ENCODE measurements at regions not wholly inside any gene's neighbourhood (a gene's known extent, or its start where the extent isn't known, plus 50 kb on each side); places are given as distances from the start of the nearest gene placed in this dataset.

DNA sequence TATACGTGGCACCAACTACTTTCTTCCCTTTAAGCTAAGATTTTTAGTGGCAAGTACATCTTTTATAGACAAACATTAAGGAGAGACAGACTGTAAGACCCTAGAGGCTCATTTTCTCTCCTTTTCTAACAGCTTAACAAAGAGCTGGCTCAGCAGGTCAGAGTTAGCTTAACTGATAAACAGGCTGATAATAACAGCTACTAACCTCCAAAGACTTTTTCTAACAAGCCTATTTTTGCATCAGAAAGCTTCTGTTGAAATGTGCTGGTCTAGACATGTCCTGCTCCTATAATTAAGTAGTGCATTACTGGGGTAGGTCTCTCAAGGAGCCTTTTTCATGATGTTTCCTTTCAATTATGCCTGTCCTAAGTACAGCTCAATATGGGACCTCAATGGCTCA, 238.2 kb upstream of the FAM3C start:
- H3K9me3 ChIP-seq (ENCODE audit: control insufficient read depth, low read depth, low read length), result no peaks in the 10 kb centered on the region
- no peaks in the 10 kb centered on the region for H3K9me1 ChIP-seq (ENCODE audit: control insufficient read depth, extremely low read depth, insufficient read depth, low read length)
- no peak overlapping the region for H3K4me2 ChIP-seq (ENCODE audit: control insufficient read depth, extremely low read depth, insufficient read depth, low read depth, low read length)
- H3K79me2 ChIP-seq (ENCODE audit: control insufficient read depth, insufficient read depth, low read length), result no peaks in the 10 kb centered on the region
- H3K27me3 ChIP-seq (ENCODE audit: control insufficient read depth, extremely low read depth, insufficient read depth, low read length), result no peaks in the 10 kb centered on the region
- no peak for TF ChIP-seq CTCF (optimal IDR thresholded peaks at IDR 0.05 in 1 of 3, IDR thresholded peaks at IDR 0.05 in 1 of 3, conservative IDR thresholded peaks at IDR 0.05 in 1 of 3; ENCODE audit: extremely low read depth in 1 of 3, insufficient read depth in 2 of 3, low read length in 3 of 3)
- TF ChIP-seq EZH2 (IDR thresholded peaks at IDR 0.05; ENCODE audit: low read length), result no peak
- peak overlapping the region; percentile 47 for H2AFZ ChIP-seq (ENCODE audit: control insufficient read depth, low read length)
- H3K27ac ChIP-seq (ENCODE audit: control insufficient read depth, insufficient read depth, low read length), result no peak overlapping the region
- no peaks in the 10 kb centered on the region for H4K20me1 ChIP-seq (ENCODE audit: control insufficient read depth, extremely low read depth, insufficient read depth, low read length)
- H3K4me3 ChIP-seq (ENCODE audit: control insufficient read depth in 2 of 3, extremely low read depth in 1 of 3, insufficient read depth in 2 of 3, low read depth in 1 of 3, low read length in 3 of 3), result no peak overlapping the region
- dilution Hi-C loops (cut with MboI; ENCODE audit: extremely low pct_ligation_motif_present, low sequenced_read_pairs), result no loop called here
- peak; percentile 74 for FAIRE-seq
- H3K4me1 ChIP-seq (ENCODE audit: control insufficient read depth, extremely low read depth, insufficient read depth, low read length), result no peaks in the 10 kb centered on the region
- DNase-seq (ENCODE audit: low read depth, low spot score), result no peak
- no peaks in the 10 kb centered on the region for H3K36me3 ChIP-seq (ENCODE audit: control insufficient read depth in 2 of 2, extremely low read depth in 1 of 2, insufficient read depth in 2 of 2, low read length in 2 of 2)
- H3K9ac ChIP-seq (ENCODE audit: control insufficient read depth, extremely low read depth, insufficient read depth, low read length), result no peak overlapping the region

DNA sequence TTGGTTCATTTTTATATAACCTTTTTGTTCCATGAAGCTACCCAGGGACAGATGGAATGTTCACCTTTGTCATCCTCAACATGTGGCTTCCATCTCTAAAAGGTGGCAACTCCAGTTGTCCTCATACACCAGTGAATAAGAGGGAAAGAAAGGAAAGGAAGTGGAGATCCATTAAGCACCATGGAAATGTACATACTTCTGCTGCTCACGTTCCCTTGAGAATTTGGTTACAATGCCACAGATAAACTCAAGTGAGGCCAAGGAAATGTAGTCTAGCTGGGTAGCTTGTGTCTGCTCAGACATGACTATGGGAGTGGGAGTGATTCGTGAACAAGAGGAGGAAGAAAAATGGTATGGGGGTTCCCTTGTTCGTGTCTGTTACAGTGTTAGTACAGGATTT, 237.1 kb upstream of the FAM3C start:
- DNase-seq (ENCODE audit: low read depth, low spot score) (no peak), FAIRE-seq (no peak)
- Histone ChIP-seq H2AFZ (ENCODE audit: control insufficient read depth, low read length) (no peak overlapping the region), H4K20me1 (ENCODE audit: control insufficient read depth, extremely low read depth, insufficient read depth, low read length) (no peaks in the 10 kb centered on the region), H3K4me2 (ENCODE audit: control insufficient read depth, extremely low read depth, insufficient read depth, low read depth, low read length) (no peak overlapping the region), H3K79me2 (ENCODE audit: control insufficient read depth, insufficient read depth, low read length) (no peaks in the 10 kb centered on the region), H3K4me3 (ENCODE audit: control insufficient read depth in 2 of 3, extremely low read depth in 1 of 3, insufficient read depth in 2 of 3, low read depth in 1 of 3, low read length in 3 of 3) (no peak overlapping the region), H3K4me1 (ENCODE audit: control insufficient read depth, extremely low read depth, insufficient read depth, low read length) (no peaks in the 10 kb centered on the region), H3K27ac (ENCODE audit: control insufficient read depth, insufficient read depth, low read length) (no peak overlapping the region), H3K9me3 (ENCODE audit: control insufficient read depth, low read depth, low read length) (no peaks in the 10 kb centered on the region), H3K9me1 (ENCODE audit: control insufficient read depth, extremely low read depth, insufficient read depth, low read length) (no peaks in the 10 kb centered on the region), H3K27me3 (ENCODE audit: control insufficient read depth, extremely low read depth, insufficient read depth, low read length) (no peaks in the 10 kb centered on the region), H3K9ac (ENCODE audit: control insufficient read depth, extremely low read depth, insufficient read depth, low read length) (no peak overlapping the region), H3K36me3 (ENCODE audit: control insufficient read depth in 2 of 2, extremely low read depth in 1 of 2, insufficient read depth in 2 of 2, low read length in 2 of 2) (no peaks in the 10 kb centered on the region)
- dilution Hi-C loops (cut with MboI; ENCODE audit: extremely low pct_ligation_motif_present, low sequenced_read_pairs), result no loop called here
- TF ChIP-seq CTCF (optimal IDR thresholded peaks at IDR 0.05 in 1 of 3, IDR thresholded peaks at IDR 0.05 in 1 of 3, conservative IDR thresholded peaks at IDR 0.05 in 1 of 3; ENCODE audit: extremely low read depth in 1 of 3, insufficient read depth in 2 of 3, low read length in 3 of 3) (no peak), EZH2 (IDR thresholded peaks at IDR 0.05; ENCODE audit: low read length) (no peak)

Data from keratinocyte (primary cell).